NCI-H510A (cell line): ENCODE measurements at regions not wholly inside any gene's neighbourhood (a gene's known extent, or its start where the extent isn't known, plus 50 kb on each side); places are given as distances from the start of the nearest gene placed in this dataset.
A peak's percentile ranks its signal among the peaks of the same experiment; 100 is the strongest.
"Not testable (repeated sequence)": the region's sequence is repeated elsewhere in the genome, so short reads cannot be mapped to it uniquely, and the experiment has no call there.

Source experiments
- DNase-seq: peaks from one replicate; lab custom pipeline; 2025; lab: John Stamatoyannopoulos, UW

DNA sequence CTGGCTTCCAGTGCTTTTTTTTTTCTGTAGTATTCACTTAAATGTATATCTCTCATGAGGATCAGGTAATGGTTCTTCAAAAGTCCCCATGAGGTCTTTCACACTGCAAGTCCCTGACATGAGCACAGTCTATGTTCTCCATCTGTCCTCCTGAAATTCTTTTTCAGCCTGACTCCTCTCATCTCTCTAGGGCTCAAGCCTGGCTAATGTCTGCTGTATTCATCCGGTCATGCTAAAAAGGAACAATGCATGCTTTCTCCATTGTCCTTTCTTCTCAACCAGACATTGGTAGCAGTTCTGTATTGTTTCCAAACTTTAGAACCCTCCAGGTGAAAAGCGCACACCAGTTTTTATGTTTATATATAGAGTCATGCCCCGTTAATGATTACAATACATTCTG, 368.3 kb upstream of the OLFM3 start:
- DNase-seq: no peak

DNA sequence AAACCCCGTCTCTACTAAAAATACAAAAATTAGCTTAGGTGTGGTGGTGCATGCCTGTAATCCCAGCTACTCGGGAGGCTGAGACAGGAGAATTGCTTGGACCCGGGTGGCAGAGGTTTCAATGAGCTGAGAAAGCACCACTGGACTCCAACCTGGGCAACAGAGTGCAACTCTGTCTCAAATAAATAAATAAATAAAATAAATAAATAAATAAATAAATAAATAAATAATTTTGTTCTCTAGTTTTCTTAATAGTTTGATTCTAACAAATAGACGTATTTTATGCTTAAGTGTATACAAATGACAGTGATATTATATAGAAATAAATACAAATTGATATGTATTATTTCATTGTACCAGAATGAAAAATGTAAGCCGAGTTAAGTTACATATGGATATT, 339.9 kb upstream of the OLFM3 start:
- DNase-seq: no peak

DNA sequence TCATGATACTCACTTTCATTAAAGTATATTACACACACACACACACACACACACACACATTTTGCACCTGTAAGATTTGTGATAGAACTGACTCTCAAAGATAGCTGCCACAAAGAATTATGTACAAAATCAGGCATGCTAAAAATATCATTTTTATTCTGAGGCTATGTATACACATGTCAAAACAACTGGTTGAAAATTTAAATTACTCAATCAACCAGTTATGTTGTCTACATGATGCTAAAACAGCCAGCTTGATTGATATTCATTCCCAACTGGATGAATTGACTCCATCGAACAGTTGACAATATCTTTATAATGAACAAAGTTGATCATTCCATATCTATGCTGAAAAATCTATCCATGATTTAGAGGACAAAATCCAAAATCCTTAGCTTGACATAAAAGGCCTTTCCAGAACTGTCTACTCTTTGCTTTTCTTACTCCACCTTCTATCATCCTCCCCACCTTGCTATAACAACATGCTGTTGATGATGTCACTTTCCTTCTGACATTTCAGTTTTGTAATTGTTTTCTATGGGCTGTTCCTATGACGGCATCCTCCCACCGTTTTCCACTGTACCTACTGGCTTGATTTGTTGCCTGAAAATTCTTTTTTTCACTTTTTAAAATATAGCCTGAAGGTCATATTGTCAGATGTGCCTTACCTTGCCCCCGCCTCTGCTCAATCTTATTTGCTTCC, 321.5 kb upstream of the OLFM3 start:
- DNase-seq: no peak

DNA sequence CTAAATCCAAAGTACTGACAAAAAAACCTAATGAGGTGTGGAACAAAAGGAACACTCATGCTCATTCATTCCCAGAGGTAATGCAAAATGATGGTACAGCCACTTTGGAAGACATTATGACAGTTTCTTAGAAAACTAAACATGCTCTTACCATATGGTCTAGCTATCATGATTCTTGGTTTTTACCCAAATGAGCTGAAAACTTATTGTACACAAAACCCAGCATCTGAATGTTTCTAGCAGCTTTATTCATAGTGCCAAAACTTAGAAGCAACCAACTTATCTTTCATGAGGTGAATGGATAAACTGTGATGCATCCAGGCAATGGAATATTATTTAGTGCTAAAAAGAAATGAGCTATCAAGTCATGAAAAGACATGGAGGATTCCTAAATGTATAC, 318.4 kb upstream of the OLFM3 start:
- no peak for DNase-seq

DNA sequence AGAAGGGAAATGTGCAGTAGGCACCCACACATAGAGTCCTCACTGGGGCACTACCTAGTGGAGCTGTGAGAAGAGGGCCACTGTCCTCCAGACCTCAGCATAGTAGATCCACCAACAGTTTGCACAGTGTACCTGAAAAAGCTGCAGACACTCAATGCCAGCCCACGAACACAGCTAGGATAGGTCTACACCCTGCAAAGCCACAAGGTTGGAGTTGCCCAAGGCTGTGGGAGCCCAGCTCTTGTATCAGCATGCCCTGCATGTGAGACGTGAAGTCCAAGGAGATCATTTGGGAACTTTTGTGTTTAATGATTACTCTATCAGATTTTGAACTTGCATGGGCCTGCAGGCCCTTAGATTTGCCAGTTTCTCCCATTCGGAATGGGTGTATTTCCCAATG, 299.4 kb upstream of the OLFM3 start:
- DNase-seq: no peak

DNA sequence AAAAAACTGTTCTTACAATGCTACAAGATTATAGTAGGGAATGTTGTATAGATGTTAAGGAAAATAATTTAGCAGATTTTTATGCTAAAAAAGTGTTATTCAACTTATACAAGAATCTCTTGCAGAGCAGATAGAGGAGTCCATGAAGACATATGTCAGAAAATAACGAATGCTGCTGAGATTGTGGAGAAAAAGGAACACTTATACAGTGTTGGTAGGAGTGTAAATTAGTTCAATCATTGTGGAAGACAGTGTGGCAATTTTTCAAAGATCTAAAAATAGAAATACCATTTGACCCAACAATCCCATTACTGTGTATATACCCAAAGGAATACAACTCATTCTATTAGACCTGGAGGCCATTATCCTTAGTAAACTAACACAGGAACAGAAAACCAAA, 286.2 kb upstream of the OLFM3 start:
- DNase-seq: no peak

DNA sequence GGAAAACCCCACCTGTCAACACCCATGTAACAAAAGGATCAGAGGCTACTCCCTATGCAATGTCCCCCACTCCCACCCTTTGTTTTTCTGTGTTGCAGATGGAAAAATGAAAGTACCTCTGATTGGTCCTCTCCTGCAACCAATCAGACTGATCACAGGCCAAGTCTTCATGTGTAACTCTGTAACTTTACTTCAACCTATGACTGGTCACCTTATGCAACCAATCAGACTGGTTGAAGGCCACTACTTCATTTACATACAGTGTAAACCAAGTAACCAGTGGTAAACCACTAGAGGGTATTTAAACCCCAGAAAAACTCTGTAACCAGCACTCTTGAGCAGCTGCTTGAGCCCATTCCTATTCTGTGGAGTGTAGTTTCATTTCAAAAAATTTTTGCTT, 266.3 kb upstream of the OLFM3 start:
- no peak for DNase-seq

DNA sequence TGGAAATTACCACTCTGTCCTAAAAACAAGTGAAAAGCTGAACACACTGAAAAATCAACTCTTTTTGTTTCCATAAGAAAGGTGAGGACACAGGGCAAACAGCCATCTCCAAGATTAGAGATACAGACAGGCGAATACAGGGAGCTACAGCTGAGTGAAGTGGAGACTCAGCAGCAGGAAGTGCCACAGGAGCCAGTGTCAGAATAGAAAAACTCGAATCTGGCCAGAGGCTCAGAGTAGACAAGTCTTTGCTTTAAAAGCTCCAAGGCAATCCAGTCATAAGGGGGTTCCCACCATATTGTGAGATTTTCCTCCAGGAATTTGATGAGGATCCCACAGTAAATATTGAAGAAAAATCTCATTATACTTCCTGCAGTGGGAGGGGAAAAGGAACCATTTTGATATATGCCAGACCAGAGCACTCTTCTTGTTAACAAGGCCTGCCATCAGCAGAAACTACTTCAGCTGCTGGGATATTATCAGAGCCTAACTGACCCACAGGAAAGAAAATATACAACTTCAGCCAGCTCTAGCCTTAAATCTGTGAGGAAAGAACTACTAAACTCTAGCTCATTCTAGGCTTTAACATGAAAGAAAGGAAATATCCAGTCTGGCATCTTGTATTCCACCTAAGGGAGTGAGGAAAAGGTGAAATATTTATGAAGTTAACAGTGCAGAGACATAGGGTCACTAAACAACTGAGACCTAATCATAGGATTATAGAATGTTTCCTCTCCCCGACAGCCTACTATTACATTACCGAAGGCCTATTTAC, 256.2 kb upstream of the OLFM3 start:
- DNase-seq: no peak

DNA sequence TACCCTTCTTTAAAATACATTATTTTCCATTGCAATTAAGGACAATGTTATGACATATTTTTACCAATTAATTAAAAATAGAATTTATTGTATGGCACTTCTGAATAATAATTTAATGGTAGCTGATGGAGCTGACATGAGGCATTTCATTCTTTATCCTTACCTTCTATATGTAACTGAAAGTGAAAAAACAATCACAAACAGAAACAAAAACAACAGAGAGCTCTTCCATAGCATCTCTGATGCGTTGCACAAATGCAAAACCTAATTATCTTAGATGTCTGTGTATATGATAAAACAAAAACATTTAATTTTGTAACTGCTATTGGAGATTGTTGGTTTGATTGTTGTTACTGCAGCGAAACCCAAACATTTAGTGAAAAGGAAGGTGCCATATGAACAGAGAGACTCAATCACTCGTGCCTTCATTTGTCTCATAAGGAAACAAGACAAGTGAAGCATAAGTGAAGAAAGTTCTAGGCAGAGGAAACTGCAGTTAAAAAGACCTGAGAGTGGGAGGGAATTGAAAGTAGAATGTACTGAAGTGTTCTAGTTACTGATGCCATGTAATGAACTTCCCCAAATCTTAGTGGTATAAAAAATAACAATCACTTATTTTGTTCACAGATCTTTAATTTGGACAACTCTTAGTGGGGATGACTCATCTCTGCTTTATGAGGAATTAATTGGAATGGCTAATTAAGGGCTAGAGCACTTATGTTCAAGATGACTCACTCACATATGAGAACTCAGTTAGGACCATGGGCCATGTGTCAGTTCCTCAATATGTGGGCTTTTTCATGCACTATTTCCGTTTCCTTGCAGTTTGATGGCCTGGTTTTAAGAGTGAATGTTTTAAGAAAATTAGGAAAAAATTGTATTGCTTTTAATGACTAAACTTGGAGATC, 245.0 kb upstream of the OLFM3 start:
- no peak for DNase-seq

DNA sequence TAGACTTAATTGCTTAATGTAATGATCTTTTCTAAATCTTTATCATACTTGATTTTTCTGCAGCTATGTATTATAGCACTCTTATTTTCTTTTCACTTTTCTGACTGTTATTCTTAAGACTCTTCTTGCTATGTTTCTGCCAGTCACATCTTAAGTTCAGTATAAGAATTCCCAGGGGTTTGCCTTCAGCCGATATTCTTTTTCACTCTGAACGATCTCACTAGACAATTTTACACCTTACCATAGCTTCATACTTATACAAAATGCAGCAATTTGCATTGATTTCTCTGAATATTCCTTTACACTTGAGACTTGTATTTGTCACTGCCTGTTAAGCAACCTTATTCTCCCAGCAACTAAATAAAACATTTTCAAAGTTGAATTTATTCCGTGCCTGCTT, 242.5 kb upstream of the OLFM3 start:
- DNase-seq: no peak

DNA sequence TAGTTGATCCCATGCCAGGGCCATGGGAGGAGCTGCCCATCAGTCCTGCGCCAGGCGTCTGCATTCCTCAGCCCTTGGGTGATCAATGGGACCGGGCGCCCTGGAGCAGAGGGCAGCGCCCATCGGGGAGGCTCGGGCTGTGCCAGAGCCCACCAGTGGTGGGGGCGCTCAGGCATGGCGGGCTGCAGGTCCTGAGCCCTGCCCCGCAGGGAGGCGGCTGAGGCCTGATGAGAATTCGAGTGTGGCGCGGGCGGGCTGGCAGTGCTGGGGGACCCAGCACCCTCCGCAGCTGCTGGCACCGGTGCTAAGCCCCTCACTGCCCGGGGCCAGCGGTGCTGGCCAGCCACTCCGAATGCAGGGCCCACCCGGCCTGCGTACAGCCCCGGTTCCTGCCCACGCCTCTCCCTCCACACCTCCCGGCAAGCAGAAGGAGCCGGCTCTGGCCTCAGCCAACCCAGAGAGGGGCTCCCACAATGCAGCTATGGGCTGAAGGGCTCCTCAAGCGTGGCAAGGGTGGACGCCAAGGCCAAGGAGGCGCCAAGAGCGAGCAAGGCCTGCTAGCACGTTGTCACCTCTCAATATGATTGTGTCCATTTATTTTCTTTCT, 238.1 kb upstream of the OLFM3 start:
- no peak for DNase-seq

DNA sequence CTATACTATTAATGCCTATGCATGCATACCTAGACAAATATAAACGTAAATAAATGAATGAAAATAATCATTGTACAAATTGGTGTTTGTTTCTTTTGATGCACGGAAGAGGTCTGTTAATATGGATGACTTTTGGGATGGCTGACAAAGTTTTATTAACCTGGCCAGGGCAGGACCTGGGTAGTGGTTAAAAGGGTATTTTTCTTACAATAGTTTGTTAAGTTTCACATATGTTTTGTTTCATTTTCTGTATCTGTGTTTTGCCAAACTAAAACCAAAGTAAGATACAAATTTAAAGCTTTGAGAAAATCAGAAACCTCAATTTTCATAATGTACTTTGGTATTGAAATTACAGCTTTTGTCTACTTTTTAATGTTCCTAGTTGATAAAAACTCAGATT, 222.7 kb upstream of the OLFM3 start:
- DNase-seq: no peak

DNA sequence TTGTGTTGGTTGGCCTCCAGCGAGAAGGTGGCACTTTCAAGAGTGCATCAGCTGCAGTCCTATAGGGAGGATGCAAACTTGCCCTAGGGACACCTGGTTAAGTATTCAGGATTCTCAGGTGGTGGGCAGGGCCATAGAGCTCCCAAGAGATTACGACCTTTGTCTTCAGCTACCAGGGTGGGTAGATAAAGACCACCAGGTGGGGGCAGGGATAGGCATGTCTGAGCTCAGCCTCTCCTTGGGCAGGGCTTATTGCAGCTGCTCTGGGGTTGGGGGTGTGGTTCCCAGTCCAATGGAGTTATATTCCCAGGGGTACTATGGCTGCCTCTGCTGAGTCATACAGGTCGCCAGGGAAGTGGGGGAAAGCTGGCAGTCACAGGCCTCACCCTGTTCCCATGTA, 214.2 kb upstream of the OLFM3 start:
- DNase-seq: not testable (repeated sequence)

DNA sequence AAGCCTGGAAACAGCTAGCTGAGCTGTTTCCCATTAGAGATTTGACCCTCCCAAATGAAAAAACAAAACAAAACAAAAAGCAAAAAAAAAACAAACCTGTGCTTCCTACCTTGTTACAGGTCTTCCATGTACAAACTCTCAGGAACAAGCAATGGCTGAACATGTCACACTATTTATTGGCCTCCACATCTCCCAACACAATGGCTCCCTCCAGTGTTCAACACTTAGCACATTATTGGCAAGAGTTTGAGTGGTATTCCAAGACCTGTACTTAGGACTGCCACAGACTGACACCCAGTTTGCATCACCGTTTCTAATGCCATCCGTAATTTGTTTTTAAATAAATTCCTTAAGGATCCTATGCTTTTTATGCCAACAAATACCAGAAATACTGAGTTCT, 195.0 kb upstream of the OLFM3 start:
- peak; percentile 40 for DNase-seq

DNA sequence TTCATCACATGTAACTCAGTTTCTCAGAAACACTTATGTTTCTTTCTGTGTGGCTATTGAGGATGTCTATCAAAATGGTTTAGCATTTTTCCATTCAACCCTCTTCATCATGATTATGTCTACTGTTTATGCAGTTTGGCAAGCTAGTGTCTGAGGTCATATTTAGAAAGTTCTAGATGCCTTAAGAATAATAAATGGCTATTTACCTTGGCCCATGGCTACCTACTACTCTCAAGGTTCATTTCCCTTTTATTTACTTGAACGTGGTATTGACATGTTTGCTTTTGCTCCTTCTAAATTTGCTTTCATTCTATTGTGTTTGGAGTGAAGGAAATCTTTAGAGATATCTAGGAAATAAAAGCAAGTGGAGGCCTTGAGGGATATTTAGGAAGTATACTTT, 193.7 kb upstream of the OLFM3 start:
- DNase-seq: no peak

DNA sequence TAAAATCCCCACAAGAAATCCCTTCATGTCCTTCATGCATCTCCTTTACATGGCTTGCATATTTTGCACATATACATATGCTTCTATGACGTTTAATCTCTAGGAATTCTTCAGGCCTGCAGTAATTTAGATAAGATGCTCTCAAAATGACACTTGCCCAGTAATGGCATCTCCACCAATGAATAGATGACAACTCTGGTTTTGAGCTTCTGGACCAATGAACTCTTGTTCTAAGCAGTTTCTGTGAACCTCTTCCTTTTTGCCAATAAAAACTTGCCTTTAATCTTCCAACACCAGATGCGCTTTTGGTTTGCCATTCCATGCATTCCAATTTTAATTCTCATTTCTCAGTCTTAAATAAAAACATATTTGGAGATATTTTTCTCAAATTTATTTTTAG, 189.8 kb upstream of the OLFM3 start:
- DNase-seq: no peak

DNA sequence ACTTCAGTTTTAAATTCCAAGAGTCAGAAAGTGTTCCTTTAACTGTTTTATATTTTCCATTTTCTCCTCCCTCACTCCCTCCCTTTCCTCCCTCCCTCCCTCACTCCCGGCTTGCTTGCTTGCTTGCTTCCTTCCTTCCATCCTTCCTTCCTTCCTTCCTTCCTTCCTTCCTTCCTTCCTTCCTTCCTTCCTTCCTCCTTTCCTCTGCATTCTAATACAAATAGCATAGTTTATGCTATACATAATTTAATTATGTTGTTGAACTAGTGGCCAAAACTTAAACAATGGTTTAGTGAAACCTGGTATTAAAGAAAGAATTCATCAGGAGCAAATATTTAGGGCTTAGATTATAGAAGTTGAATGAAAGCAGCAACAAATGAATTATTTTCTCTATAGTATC, 188.5 kb upstream of the OLFM3 start:
- no peak for DNase-seq

DNA sequence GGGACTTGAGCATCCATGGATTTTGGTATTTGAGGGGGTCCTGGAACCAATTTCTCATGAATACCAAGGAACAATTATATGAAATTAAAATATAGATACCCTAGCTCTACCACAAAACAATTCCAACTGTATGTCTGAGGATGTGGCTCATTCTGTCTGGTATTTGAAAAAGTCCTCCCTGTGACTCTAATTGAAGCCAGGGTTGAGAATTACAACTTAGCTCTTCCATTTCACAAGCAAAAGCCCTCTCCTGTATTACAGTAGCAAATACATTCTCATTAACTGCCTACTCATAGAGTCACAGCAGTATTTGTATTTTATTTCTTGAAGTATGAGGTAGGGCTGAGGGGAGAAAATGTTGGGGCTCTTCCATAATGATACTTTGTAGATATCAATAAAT, 187.8 kb upstream of the OLFM3 start:
- no peak for DNase-seq

DNA sequence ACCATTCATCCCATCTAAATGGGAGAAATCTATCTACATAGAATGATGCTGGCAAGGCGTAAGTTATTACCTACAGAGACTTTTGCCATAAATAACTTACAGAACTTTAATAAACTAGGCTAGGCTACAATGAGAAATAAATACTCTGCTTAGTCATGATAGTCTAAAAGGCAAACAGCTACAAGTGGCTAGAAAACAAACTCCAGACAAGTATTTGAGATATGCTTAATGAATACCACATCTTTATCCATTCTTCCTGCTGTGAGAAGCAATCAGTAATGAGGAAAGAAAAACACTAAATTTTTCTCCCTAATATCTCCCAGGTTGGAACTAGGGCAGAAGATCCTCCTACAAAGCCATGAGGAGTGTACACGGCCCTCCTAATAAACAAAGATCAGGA, 187.0 kb upstream of the OLFM3 start:
- DNase-seq: no peak

DNA sequence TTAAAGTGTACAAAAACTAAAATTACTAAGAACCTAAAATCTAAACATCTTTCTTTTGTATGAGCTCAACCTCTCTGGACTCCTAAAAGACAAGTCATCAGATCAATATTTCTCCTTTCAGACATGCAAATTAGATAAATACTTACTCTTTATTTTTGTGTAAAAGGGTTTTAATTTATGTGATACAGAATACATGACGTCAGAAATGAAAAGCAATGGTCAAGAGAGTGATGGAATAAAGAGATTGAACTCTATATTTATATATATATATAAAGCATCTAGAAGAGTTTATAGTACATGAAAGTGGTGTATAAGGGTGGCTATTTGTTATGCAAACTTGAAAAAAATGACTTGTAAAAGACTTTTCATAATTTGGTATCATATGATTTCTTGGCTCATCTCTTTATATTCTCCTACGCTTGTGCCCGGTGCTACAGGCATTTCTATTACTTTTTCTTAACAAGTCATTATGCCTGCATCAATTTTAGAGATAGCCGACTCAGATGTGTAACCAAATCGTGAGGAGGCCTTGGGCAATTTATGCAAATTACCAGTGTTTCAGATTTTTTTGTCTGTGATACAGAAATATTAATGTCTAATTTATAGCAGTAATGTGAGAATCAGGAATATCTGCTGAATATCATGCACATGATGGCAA, 186.0 kb upstream of the OLFM3 start:
- no peak for DNase-seq

DNA sequence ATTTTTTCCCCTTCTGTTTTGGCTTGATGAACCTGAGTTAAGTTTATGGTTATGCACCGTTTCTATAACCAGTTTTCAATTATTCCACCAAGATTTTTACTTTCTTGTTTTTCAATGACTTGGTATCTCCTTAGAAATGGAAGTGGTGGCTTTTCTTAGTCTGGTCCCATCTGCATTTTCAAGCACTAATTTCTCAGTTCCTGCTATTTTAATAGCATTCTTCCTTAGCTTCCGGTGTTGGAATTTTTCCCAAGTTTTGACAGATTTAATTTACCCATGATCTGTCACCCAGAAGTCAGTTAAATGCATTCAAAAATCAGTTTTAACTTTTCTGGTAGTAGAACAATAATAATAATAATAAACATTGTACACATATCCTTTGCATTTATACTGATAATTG, 184.6 kb upstream of the OLFM3 start:
- no peak for DNase-seq

DNA sequence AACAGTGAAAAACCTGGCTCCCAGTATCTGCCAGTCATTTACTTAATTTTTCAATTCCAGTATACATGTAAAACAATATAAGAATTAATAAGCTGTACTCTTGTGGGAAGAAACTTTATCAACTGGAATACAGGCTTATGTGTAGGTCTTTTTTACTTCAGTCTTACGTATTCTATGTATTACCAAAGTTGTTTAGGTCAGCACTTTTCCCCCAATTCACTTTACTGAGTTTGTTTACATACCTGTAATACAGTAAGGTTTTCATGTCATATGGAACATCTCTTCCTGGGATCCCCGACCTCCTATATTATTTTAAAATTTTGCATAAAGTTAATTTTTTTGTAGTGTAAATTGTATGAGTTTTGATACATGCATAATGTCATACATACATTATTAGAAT, 181.8 kb upstream of the OLFM3 start:
- no peak for DNase-seq
